ENCODE measurements at regions not wholly inside any gene's neighbourhood (a gene's known extent, or its start where the extent isn't known, plus 50 kb on each side); places are given as distances from the start of the nearest gene placed in this dataset.

DNA sequence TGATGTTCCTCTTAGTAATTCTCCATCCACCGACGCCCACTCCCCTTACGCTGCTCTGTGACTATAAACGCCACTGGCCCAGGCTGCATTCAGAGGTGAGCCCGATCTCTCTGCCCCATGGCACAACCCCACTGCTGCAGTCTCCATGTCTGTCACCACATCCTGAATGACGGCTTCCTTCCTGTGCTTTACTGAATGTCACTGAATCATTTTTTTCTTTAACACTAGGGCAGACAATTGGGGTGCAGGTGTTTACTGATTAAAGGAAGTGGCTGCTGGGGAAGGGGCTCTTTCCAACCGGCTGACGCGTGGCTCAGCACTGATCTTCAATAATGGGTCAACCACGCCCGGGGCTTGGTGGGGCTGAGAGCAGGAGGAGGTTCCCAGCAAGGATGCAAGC lies 208.3 kb downstream of the USP6NL start:
- TF ChIP-seq, protein P1, sequence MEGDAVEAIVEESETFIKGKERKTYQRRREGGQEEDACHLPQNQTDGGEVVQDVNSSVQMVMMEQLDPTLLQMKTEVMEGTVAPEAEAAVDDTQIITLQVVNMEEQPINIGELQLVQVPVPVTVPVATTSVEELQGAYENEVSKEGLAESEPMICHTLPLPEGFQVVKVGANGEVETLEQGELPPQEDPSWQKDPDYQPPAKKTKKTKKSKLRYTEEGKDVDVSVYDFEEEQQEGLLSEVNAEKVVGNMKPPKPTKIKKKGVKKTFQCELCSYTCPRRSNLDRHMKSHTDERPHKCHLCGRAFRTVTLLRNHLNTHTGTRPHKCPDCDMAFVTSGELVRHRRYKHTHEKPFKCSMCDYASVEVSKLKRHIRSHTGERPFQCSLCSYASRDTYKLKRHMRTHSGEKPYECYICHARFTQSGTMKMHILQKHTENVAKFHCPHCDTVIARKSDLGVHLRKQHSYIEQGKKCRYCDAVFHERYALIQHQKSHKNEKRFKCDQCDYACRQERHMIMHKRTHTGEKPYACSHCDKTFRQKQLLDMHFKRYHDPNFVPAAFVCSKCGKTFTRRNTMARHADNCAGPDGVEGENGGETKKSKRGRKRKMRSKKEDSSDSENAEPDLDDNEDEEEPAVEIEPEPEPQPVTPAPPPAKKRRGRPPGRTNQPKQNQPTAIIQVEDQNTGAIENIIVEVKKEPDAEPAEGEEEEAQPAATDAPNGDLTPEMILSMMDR (IDR thresholded peaks at IDR 0.05 in 2 of 3, conservative IDR thresholded peaks at IDR 0.05 in 1 of 3; ENCODE audit: control insufficient read depth in 2 of 3, extremely low read depth in 1 of 3, insufficient read depth in 1 of 3, low read depth in 3 of 3, low read length in 3 of 3), result no peak
- TF ChIP-seq, protein P2, sequence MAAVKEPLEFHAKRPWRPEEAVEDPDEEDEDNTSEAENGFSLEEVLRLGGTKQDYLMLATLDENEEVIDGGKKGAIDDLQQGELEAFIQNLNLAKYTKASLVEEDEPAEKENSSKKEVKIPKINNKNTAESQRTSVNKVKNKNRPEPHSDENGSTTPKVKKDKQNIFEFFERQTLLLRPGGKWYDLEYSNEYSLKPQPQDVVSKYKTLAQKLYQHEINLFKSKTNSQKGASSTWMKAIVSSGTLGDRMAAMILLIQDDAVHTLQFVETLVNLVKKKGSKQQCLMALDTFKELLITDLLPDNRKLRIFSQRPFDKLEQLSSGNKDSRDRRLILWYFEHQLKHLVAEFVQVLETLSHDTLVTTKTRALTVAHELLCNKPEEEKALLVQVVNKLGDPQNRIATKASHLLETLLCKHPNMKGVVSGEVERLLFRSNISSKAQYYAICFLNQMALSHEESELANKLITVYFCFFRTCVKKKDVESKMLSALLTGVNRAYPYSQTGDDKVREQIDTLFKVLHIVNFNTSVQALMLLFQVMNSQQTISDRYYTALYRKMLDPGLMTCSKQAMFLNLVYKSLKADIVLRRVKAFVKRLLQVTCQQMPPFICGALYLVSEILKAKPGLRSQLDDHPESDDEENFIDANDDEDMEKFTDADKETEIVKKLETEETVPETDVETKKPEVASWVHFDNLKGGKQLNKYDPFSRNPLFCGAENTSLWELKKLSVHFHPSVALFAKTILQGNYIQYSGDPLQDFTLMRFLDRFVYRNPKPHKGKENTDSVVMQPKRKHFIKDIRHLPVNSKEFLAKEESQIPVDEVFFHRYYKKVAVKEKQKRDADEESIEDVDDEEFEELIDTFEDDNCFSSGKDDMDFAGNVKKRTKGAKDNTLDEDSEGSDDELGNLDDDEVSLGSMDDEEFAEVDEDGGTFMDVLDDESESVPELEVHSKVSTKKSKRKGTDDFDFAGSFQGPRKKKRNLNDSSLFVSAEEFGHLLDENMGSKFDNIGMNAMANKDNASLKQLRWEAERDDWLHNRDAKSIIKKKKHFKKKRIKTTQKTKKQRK (IDR thresholded peaks at IDR 0.05; ENCODE audit: low read depth, low read length), result no peak
- no peak for TF ChIP-seq TBL1XR1 (IDR thresholded peaks at IDR 0.05; ENCODE audit: low read depth, low read length)
- no peak for TF ChIP-seq POLR2AphosphoS5 (IDR thresholded peaks at IDR 0.05; ENCODE audit: low read length)
- TF ChIP-seq ATF7 (IDR thresholded peaks at IDR 0.05; ENCODE audit: low read depth), result no peak
- TF ChIP-seq NRF1 (conservative IDR thresholded peaks at IDR 0.05; ENCODE audit: low read depth, low read length), result no peak
- TF ChIP-seq CHD2 (IDR thresholded peaks at IDR 0.05; ENCODE audit: borderline replicate concordance, low read depth, low read length), result no peak
- TF ChIP-seq, protein P3, sequence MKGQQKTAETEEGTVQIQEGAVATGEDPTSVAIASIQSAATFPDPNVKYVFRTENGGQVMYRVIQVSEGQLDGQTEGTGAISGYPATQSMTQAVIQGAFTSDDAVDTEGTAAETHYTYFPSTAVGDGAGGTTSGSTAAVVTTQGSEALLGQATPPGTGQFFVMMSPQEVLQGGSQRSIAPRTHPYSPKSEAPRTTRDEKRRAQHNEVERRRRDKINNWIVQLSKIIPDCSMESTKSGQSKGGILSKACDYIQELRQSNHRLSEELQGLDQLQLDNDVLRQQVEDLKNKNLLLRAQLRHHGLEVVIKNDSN (IDR thresholded peaks at IDR 0.05; ENCODE audit: borderline replicate concordance, extremely low read length, insufficient read depth, low read depth, low read length), result no peak

Data from GM12878 (cell line).